SK-N-SH (cell line): ENCODE measurements at regions not wholly inside any gene's neighbourhood (a gene's known extent, or its start where the extent isn't known, plus 50 kb on each side); places are given as distances from the start of the nearest gene placed in this dataset.

Source experiments
- CTCF ChIA-PET: fragments of 300-600, 350-600 bp; formaldehyde crosslinking; extraction: SDS; loops from one replicate; lab custom pipeline; 2021; lab: Yijun Ruan, JAX
- POLR2A ChIA-PET: fragments of 350-600 bp; sonication (Branson Sonifier 250); formaldehyde crosslinking; extraction: SDS; loops from one replicate; lab custom pipeline; 2020; ENCODE audit warnings: antibody characterized with exemption, inconsistent platforms; lab: Yijun Ruan, JAX
- DNase-seq: peaks from one replicate; pipeline ENCODE4 v3.0.0; 2012
- H2AFZ ChIP-seq: fragments of 200-600 bp; sonication (generic); 2 replicates; pipeline ENCODE4 v1.8.1; 2016; ENCODE audit warnings: antibody characterized with exemption, mild to moderate bottlenecking, low read depth
- H3F3A ChIP-seq: fragments of 200-600 bp; sonication (generic); replicated peaks from 2 replicates; pipeline ENCODE3; 2016; ENCODE audit warnings: antibody characterized with exemption, mild to moderate bottlenecking; ENCODE audit not compliant: insufficient read depth
- H3K27ac ChIP-seq, 2 experiments: fragments of 200-500 bp in 1 of 2; fragments of 200-600 bp in 1 of 2; sonication (Bioruptor generic) in 1 of 2; sonication (generic), shearing (Covaris generic) in 1 of 2; 2 replicates each; pipeline versions ENCODE4 v1.5.1 to v1.6.1; 2014 to 2016; ENCODE audit warnings: low read depth in 2 of 2, inconsistent platforms in 1 of 2, low read length in 1 of 2, mild to moderate bottlenecking in 1 of 2, mixed read lengths in 1 of 2
- H3K27me3 ChIP-seq: fragments of 200-600 bp; sonication (generic), shearing (Covaris generic); 2 replicates; pipeline ENCODE4 v1.6.1; 2016; ENCODE audit warnings: mixed run types; ENCODE audit not compliant: insufficient read depth
- H3K36me3 ChIP-seq, 2 experiments: fragments of 200-500 bp in 1 of 2; fragments of 200-600 bp in 1 of 2; sonication (Bioruptor generic) in 1 of 2; sonication (generic) in 1 of 2; replicated peaks in 1 of 2; 2 replicates each; pipeline versions ENCODE3 to v1.5.1; 2014 to 2016; ENCODE audit warnings: low read length in 1 of 2, mild to moderate bottlenecking in 1 of 2; ENCODE audit not compliant: insufficient read depth in 2 of 2, control insufficient read depth in 1 of 2
- H3K4me1 ChIP-seq, 2 experiments: fragments of 200-500 bp in 1 of 2; fragments of 200-600 bp in 1 of 2; sonication (Bioruptor generic) in 1 of 2; sonication (generic), shearing (Covaris generic) in 1 of 2; 2 replicates each; pipeline versions ENCODE4 v1.5.1 to v1.6.1; 2014 to 2016; ENCODE audit warnings: low read depth in 1 of 2, low read length in 1 of 2, mixed run types in 1 of 2; ENCODE audit not compliant: insufficient read depth in 2 of 2, control insufficient read depth in 1 of 2
- H3K4me2 ChIP-seq: fragments of 200-600 bp; sonication (generic), shearing (Covaris generic); 2 replicates; pipeline ENCODE4 v1.6.1; 2017; ENCODE audit warnings: mixed run types
- H3K4me3 ChIP-seq, 2 experiments: fragments of 200-500 bp in 1 of 2; fragments of 200-600 bp in 1 of 2; sonication (Bioruptor generic) in 1 of 2; sonication (generic), shearing (Covaris generic) in 1 of 2; 2 replicates each; pipeline versions ENCODE4 v1.5.1 to v1.8.1; 2014 to 2016; ENCODE audit warnings: low read depth in 2 of 2, inconsistent platforms in 1 of 2, low read length in 1 of 2, mild to moderate bottlenecking in 1 of 2, mixed read lengths in 1 of 2, moderate library complexity in 1 of 2
- H3K79me2 ChIP-seq: fragments of 200-600 bp; sonication (generic); 2 replicates; pipeline ENCODE4 v1.8.1; 2017; ENCODE audit warnings: mild to moderate bottlenecking; ENCODE audit not compliant: insufficient read depth
- H3K9ac ChIP-seq: fragments of 200-600 bp; sonication (generic); 2 replicates; pipeline ENCODE4 v1.6.1; 2017; ENCODE audit warnings: mixed run types
- H3K9me2 ChIP-seq: fragments of 200-600 bp; sonication (generic); 2 replicates; pipeline ENCODE4 v1.6.1; 2017; ENCODE audit warnings: mixed run types
- H3K9me3 ChIP-seq: fragments of 200-600 bp; sonication (generic); 2 replicates; pipeline ENCODE4 v1.6.1; 2017; ENCODE audit warnings: mixed run types, mild to moderate bottlenecking, moderate library complexity
- H4K20me1 ChIP-seq: fragments of 200-600 bp; sonication (generic); 2 replicates; pipeline ENCODE4 v1.6.1; 2017; ENCODE audit warnings: mild to moderate bottlenecking, mixed run types; ENCODE audit not compliant: insufficient read depth
- ELF1 ChIP-seq: IDR thresholded peaks from 2 replicates; pipeline ENCODE4 v1.4.0; 2012
- EP300 ChIP-seq, 2 experiments: IDR thresholded peaks; 2 replicates each; pipeline versions ENCODE4 v1.4.0 to v1.6.1; 2012; ENCODE audit warnings: borderline replicate concordance in 1 of 2, low read depth in 1 of 2, low read length in 1 of 2
- FOSL2 ChIP-seq: IDR thresholded peaks from 2 replicates; pipeline ENCODE4 v1.4.0; 2012; ENCODE audit warnings: low read depth, mild to moderate bottlenecking, moderate library complexity, borderline replicate concordance
- GATA2 ChIP-seq: sonication (generic); formaldehyde crosslinking; IDR thresholded peaks from 2 replicates; pipeline ENCODE4 v1.5.0; 2020; ENCODE audit warnings: mild to moderate bottlenecking, missing genetic modification reagents
- JUND ChIP-seq: IDR thresholded peaks from 2 replicates; pipeline ENCODE4 v1.4.0; 2012
- MEF2A ChIP-seq: IDR thresholded peaks from 2 replicates; pipeline ENCODE4 v1.4.0; 2012; ENCODE audit warnings: low read depth, borderline replicate concordance
- NFIC ChIP-seq: IDR thresholded peaks from 2 replicates; pipeline ENCODE4 v1.4.0; 2012; ENCODE audit warnings: borderline replicate concordance
- POLR2AphosphoS5 ChIP-seq: IDR thresholded peaks from 2 replicates; pipeline ENCODE4 v1.6.1; 2012; ENCODE audit warnings: low read depth, low read length
- SIN3A ChIP-seq: IDR thresholded peaks from 2 replicates; pipeline ENCODE4 v1.6.1; 2012; ENCODE audit warnings: low read depth, mild to moderate bottlenecking, low read length, moderate library complexity, borderline replicate concordance
- SMC3 ChIP-seq: IDR thresholded peaks from 2 replicates; pipeline ENCODE4 v1.6.1; 2012; ENCODE audit warnings: low read depth, low read length, improper control_type of control experiment
- TAF1 ChIP-seq: IDR thresholded peaks from 2 replicates; pipeline ENCODE4 v1.6.1; 2012; ENCODE audit warnings: low read depth, mild to moderate bottlenecking, low read length, moderate library complexity, borderline replicate concordance
- TCF12 ChIP-seq: IDR thresholded peaks from 2 replicates; pipeline ENCODE4 v1.4.0; 2012
- WGBS: methylation state at CpG from one replicate; pipeline ENCODE4 v1.1.6; 2017; ENCODE audit warnings: low lambda C conversion rate; 5-methylcytosine and 5-hydroxymethylcytosine counted together
- TF ChIP-seq, protein P1 (sequence below): IDR thresholded peaks from 2 replicates; pipeline ENCODE4; 2012
- TF ChIP-seq, protein P2 (sequence below): IDR thresholded peaks from 2 replicates; pipeline ENCODE4 v1.6.1; 2012; ENCODE audit warnings: mild to moderate bottlenecking, low read depth, low read length, moderate library complexity
- TF ChIP-seq, protein P3 (sequence below): fragments of 200-600 bp; sonication (generic); IDR thresholded peaks from 2 replicates; pipeline ENCODE4 v1.6.1; 2017; ENCODE audit warnings: antibody characterized with exemption, mild to moderate bottlenecking, moderate library complexity
- TF ChIP-seq, protein P4 (sequence below): IDR thresholded peaks from 2 replicates; pipeline ENCODE4 v1.4.0; 2012; ENCODE audit warnings: low read depth, borderline replicate concordance

DNA sequence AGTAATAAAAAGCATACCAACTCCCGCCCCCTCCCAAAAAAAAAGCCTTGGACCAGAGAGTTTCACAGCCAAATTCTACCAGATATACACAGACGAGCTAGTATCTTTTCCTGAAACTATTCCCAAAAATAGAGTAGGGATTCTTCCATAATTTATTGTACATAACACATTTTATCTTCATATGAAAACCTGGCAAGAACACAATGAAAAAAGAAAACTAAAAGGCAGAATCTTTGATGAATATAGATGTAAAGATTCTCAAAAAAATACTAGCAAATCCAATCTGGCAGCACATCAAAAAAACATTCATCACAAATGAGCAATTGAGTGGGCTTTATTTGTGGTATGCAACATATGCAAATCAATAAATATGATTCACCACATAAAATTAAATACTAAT is 798.8 kb downstream of the CDH18 start:
- Histone ChIP-seq H3K79me2 (no peaks in the 10 kb centered on the region), H3K9me3 (no peaks in the 10 kb centered on the region), H2AFZ (no peak overlapping the region), H3K4me1 (no peaks in the 10 kb centered on the region), H3K9ac (no peak overlapping the region), H3K27me3 (no peaks in the 10 kb centered on the region), H3K9me2 (no peaks in the 10 kb centered on the region), H3F3A (no peaks in the 10 kb centered on the region), H3K4me2 (no peak overlapping the region), H4K20me1 (no peaks in the 10 kb centered on the region), H3K27ac (no peak overlapping the region), H3K36me3 (no peaks in the 10 kb centered on the region), H3K4me3 (no peak overlapping the region)
- no peak for TF ChIP-seq ELF1
- TF ChIP-seq NFIC, result no peak
- no peak for TF ChIP-seq SIN3A
- TF ChIP-seq EP300 (IDR thresholded peaks at IDR 0.05; ENCODE audit: borderline replicate concordance in 1 of 2, low read depth in 1 of 2, low read length in 1 of 2), result no peak
- TF ChIP-seq POLR2AphosphoS5, result no peak
- TF ChIP-seq, protein P1, sequence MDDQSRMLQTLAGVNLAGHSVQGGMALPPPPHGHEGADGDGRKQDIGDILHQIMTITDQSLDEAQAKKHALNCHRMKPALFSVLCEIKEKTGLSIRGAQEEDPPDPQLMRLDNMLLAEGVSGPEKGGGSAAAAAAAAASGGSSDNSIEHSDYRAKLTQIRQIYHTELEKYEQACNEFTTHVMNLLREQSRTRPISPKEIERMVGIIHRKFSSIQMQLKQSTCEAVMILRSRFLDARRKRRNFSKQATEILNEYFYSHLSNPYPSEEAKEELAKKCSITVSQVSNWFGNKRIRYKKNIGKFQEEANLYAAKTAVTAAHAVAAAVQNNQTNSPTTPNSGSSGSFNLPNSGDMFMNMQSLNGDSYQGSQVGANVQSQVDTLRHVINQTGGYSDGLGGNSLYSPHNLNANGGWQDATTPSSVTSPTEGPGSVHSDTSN, result no peak
- TF ChIP-seq GATA2, result no peak
- TF ChIP-seq, protein P2, sequence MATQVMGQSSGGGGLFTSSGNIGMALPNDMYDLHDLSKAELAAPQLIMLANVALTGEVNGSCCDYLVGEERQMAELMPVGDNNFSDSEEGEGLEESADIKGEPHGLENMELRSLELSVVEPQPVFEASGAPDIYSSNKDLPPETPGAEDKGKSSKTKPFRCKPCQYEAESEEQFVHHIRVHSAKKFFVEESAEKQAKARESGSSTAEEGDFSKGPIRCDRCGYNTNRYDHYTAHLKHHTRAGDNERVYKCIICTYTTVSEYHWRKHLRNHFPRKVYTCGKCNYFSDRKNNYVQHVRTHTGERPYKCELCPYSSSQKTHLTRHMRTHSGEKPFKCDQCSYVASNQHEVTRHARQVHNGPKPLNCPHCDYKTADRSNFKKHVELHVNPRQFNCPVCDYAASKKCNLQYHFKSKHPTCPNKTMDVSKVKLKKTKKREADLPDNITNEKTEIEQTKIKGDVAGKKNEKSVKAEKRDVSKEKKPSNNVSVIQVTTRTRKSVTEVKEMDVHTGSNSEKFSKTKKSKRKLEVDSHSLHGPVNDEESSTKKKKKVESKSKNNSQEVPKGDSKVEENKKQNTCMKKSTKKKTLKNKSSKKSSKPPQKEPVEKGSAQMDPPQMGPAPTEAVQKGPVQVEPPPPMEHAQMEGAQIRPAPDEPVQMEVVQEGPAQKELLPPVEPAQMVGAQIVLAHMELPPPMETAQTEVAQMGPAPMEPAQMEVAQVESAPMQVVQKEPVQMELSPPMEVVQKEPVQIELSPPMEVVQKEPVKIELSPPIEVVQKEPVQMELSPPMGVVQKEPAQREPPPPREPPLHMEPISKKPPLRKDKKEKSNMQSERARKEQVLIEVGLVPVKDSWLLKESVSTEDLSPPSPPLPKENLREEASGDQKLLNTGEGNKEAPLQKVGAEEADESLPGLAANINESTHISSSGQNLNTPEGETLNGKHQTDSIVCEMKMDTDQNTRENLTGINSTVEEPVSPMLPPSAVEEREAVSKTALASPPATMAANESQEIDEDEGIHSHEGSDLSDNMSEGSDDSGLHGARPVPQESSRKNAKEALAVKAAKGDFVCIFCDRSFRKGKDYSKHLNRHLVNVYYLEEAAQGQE, result no peak
- TF ChIP-seq MEF2A, result no peak
- DNase-seq, result no peak
- CTCF ChIA-PET, result no interaction called here
- POLR2A ChIA-PET, result no interaction called here
- 5% methylated on average over 2 of the region's 2 CpGs for WGBS

DNA sequence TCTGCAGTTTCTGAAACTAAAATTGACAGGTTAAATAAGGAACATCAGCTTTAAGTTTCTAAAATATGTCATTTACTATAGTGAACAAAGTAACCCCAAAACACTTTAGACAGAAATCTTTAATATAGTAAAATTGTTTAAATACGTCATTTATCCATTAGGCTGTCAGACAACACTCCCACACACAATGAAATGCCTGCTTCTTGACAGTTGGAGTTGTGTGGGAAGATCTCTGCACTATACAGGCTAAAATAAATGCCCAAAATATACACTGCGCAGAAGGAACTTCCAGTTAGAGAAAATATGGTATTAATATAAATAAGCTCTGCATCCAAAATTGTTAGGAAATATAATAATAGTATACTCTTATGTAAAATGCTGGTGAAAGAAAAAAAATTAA is 794.4 kb downstream of the CDH18 start:
- no peaks in the 10 kb centered on the region for H3K9me2 ChIP-seq
- H3F3A ChIP-seq, result no peaks in the 10 kb centered on the region
- no peaks in the 10 kb centered on the region; the same call in 1 of the 2 replicates for H3K9me3 ChIP-seq
- no peak overlapping the region for H3K9ac ChIP-seq
- H3K4me3 ChIP-seq, result no peak overlapping the region
- ChIA-PET POLR2A (no interaction called here), CTCF (no interaction called here)
- WGBS, result 39% methylated on average over 2 of the region's 2 CpGs
- H4K20me1 ChIP-seq, result no peaks in the 10 kb centered on the region
- no peak overlapping the region for H3K27ac ChIP-seq
- DNase-seq, result no peak
- H2AFZ ChIP-seq, result no peak overlapping the region
- no peaks in the 10 kb centered on the region for H3K79me2 ChIP-seq
- no peaks in the 10 kb centered on the region for H3K4me1 ChIP-seq
- H3K4me2 ChIP-seq, result no peak overlapping the region
- H3K27me3 ChIP-seq, result no peaks in the 10 kb centered on the region; the same call in 1 of the 2 replicates
- no peaks in the 10 kb centered on the region for H3K36me3 ChIP-seq
- TF ChIP-seq TCF12 (no peak), ELF1 (no peak), NFIC (no peak), FOSL2 (no peak), SMC3 (no peak), POLR2AphosphoS5 (no peak), JUND (no peak), TAF1 (no peak)
- TF ChIP-seq, protein P3, sequence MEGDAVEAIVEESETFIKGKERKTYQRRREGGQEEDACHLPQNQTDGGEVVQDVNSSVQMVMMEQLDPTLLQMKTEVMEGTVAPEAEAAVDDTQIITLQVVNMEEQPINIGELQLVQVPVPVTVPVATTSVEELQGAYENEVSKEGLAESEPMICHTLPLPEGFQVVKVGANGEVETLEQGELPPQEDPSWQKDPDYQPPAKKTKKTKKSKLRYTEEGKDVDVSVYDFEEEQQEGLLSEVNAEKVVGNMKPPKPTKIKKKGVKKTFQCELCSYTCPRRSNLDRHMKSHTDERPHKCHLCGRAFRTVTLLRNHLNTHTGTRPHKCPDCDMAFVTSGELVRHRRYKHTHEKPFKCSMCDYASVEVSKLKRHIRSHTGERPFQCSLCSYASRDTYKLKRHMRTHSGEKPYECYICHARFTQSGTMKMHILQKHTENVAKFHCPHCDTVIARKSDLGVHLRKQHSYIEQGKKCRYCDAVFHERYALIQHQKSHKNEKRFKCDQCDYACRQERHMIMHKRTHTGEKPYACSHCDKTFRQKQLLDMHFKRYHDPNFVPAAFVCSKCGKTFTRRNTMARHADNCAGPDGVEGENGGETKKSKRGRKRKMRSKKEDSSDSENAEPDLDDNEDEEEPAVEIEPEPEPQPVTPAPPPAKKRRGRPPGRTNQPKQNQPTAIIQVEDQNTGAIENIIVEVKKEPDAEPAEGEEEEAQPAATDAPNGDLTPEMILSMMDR, result no peak
- TF ChIP-seq, protein P2, result no peak
- TF ChIP-seq, protein P4, sequence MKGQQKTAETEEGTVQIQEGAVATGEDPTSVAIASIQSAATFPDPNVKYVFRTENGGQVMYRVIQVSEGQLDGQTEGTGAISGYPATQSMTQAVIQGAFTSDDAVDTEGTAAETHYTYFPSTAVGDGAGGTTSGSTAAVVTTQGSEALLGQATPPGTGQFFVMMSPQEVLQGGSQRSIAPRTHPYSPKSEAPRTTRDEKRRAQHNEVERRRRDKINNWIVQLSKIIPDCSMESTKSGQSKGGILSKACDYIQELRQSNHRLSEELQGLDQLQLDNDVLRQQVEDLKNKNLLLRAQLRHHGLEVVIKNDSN, result no peak
